ENCODE measurements at regions not wholly inside any gene's neighbourhood (a gene's known extent, or its start where the extent isn't known, plus 50 kb on each side); places are given as distances from the start of the nearest gene placed in this dataset.

DNA sequence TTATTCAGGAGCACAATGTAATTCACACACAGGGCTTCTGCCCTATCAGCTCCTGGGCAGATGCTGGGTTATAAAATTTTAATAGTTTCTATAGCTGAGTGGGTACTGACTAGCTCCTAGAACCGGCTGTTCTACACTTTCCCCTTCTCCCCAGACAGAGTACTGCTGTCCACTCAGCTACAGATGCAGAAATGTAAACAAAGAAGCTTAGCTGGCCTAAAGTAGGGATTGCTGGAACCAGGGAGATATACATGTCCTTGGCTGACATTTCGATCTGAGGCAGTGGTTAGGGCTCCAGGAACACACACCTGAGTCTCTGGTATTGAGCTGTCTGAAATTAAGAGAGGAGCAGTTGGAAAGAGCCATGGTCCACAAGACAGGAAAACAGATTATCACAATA, 211.5 kb upstream of the USP24 start:
- Histone ChIP-seq H3K4me1 (ENCODE audit: control insufficient read depth, insufficient read depth, low read length) (peaks cover 3% of the 10 kb centered on the region), H3K9ac (ENCODE audit: extremely low read depth, low read length, poor library complexity, severe bottlenecking) (no peak overlapping the region), H3K27me3 (ENCODE audit: control insufficient read depth, insufficient read depth, low read length, poor library complexity, severe bottlenecking) (no peaks in the 10 kb centered on the region), H3K9me3 (ENCODE audit: control insufficient read depth, low read length) (peaks cover 7% of the 10 kb centered on the region), H3K27ac (ENCODE audit: low read depth, low read length) (no peak overlapping the region), H3K36me3 (ENCODE audit: control insufficient read depth, insufficient read depth, low read length) (no peaks in the 10 kb centered on the region), H3K4me3 (ENCODE audit: low read length) (peak overlapping the region; percentile 1)
- Mint-ChIP-seq H3K4me1 (peaks cover 7% of the 10 kb centered on the region), H3K27ac (no peak overlapping the region), H3K27me3 (ENCODE audit: insufficient read depth) (no peaks in the 10 kb centered on the region), H3K4me3 (no peak overlapping the region), H3K9me3 (no peaks in the 10 kb centered on the region), H3K36me3 (ENCODE audit: low read depth) (no peaks in the 10 kb centered on the region)
- DNase-seq: no peak
- TF ChIP-seq, protein P1, sequence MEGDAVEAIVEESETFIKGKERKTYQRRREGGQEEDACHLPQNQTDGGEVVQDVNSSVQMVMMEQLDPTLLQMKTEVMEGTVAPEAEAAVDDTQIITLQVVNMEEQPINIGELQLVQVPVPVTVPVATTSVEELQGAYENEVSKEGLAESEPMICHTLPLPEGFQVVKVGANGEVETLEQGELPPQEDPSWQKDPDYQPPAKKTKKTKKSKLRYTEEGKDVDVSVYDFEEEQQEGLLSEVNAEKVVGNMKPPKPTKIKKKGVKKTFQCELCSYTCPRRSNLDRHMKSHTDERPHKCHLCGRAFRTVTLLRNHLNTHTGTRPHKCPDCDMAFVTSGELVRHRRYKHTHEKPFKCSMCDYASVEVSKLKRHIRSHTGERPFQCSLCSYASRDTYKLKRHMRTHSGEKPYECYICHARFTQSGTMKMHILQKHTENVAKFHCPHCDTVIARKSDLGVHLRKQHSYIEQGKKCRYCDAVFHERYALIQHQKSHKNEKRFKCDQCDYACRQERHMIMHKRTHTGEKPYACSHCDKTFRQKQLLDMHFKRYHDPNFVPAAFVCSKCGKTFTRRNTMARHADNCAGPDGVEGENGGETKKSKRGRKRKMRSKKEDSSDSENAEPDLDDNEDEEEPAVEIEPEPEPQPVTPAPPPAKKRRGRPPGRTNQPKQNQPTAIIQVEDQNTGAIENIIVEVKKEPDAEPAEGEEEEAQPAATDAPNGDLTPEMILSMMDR (conservative IDR thresholded peaks at IDR 0.05): no peak
- 89 to 100% methylated on average over 2 of the region's 2 CpGs for WGBS, 2 experiments (ENCODE audit: insufficient coverage in 1 of 2, insufficient read length in 1 of 2)

DNA sequence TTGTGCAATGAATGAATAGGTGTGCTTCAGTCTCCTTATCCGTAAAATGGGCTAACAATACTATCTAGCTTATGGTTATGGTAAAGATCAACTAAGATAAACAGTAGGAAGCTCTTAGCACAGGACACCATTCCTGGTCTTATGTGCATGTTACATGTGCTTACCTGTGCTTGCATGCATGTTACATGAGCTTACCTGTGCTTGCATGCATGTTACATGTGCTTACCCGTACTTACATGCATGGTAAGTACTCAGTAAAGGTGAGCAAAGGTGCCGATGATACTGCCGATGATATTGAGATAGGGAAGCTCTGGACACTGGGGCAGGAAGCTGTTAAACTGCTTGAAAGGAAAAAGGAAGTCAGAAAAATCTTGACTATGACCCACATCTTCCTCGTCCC, 211.0 kb upstream of the USP24 start:
- Mint-ChIP-seq H3K36me3 (ENCODE audit: low read depth) (no peaks in the 10 kb centered on the region), H3K4me3 (no peak overlapping the region), H3K4me1 (peaks cover 9% of the 10 kb centered on the region), H3K27ac (no peak overlapping the region), H3K27me3 (ENCODE audit: insufficient read depth) (no peaks in the 10 kb centered on the region), H3K9me3 (no peaks in the 10 kb centered on the region)
- Histone ChIP-seq H3K4me3 (ENCODE audit: low read length) (no peak overlapping the region), H3K4me1 (ENCODE audit: control insufficient read depth, insufficient read depth, low read length) (peaks cover 7% of the 10 kb centered on the region), H3K27ac (ENCODE audit: low read depth, low read length) (no peak overlapping the region), H3K36me3 (ENCODE audit: control insufficient read depth, insufficient read depth, low read length) (no peaks in the 10 kb centered on the region), H3K9me3 (ENCODE audit: control insufficient read depth, low read length) (peaks cover 7% of the 10 kb centered on the region), H3K27me3 (ENCODE audit: control insufficient read depth, insufficient read depth, low read length, poor library complexity, severe bottlenecking) (no peaks in the 10 kb centered on the region), H3K9ac (ENCODE audit: extremely low read depth, low read length, poor library complexity, severe bottlenecking) (no peak overlapping the region)
- no peak for DNase-seq
- TF ChIP-seq, protein P1 (conservative IDR thresholded peaks at IDR 0.05): no peak
- 94 to 96% methylated on average over 3 to 4 of the region's 5 CpGs for WGBS, 2 experiments (ENCODE audit: insufficient coverage in 1 of 2, insufficient read length in 1 of 2)

DNA sequence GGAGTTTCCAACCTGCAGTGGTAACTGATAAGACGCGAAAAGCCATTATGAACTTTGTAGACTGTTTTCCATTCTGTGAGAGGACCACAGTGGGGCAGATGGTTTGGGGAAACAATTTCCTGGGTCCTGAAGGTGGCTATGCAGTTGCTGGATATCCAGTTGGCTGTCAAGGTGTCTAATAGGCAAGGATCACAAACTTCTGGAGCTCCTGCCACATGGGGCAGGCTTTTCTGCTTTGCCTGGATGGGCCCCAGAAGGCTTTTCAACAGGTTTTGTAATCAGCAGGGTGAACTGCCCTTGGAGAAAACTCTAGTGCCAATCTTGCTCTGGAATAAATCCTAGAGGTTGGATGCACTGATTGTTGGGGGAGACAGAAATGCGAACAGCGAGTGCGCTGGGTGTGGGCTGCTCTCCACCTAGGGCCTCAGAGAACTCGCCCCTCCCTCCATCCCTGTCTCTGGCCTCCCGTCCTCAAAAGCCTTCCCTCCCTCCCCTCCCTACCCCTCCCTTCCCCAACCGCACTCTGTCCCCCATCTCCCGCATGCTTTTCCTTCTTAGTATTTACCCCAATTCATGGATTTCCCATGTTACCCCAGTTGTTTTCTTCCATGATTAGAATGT, 210.3 kb upstream of the USP24 start:
- no peak overlapping the region for H3K4me3 ChIP-seq (ENCODE audit: low read length)
- H3K36me3 Mint-ChIP-seq (ENCODE audit: low read depth): no peaks in the 10 kb centered on the region

More for the DNA sequence above, 210.3 kb upstream of the USP24 start:
- H3K4me1 ChIP-seq (ENCODE audit: control insufficient read depth, insufficient read depth, low read length): peaks cover 12% of the 10 kb centered on the region
- Mint-ChIP-seq H3K27ac (no peak overlapping the region), H3K9me3 (no peaks in the 10 kb centered on the region), H3K4me3 (no peak overlapping the region), H3K4me1 (peaks cover 17% of the 10 kb centered on the region), H3K27me3 (ENCODE audit: insufficient read depth) (no peaks in the 10 kb centered on the region)
- H3K9ac ChIP-seq (ENCODE audit: extremely low read depth, low read length, poor library complexity, severe bottlenecking): no peak overlapping the region
- H3K27ac ChIP-seq (ENCODE audit: low read depth, low read length): no peak overlapping the region
- WGBS, 2 experiments (ENCODE audit: insufficient coverage in 1 of 2, insufficient read length in 1 of 2): 96 to 100% methylated on average over 1 to 9 of the region's 9 CpGs
- H3K27me3 ChIP-seq (ENCODE audit: control insufficient read depth, insufficient read depth, low read length, poor library complexity, severe bottlenecking): no peaks in the 10 kb centered on the region
- H3K9me3 ChIP-seq (ENCODE audit: control insufficient read depth, low read length): peaks cover 7% of the 10 kb centered on the region
- TF ChIP-seq, protein P1 (conservative IDR thresholded peaks at IDR 0.05): peak; percentile 56
- no peaks in the 10 kb centered on the region for H3K36me3 ChIP-seq (ENCODE audit: control insufficient read depth, insufficient read depth, low read length)
- no peak for DNase-seq

Measured in endodermal cell (in vitro differentiated cells).